ENCODE measurements at regions not wholly inside any gene's neighbourhood (a gene's known extent, or its start where the extent isn't known, plus 50 kb on each side); places are given as distances from the start of the nearest gene placed in this dataset.

- no peak for TF ChIP-seq CTCF (IDR thresholded peaks at IDR 0.05)
- TF ChIP-seq POLR2A (IDR thresholded peaks at IDR 0.05), result no peak
These were observed 301.8 kb upstream of the API5 start for GRCh38 chr11:43010042-43010441.

All from uterus (tissue), 2 donors.